Naive thymus-derived CD4-positive, alpha-beta T cell (primary cell): ENCODE measurements at regions not wholly inside any gene's neighbourhood (a gene's known extent, or its start where the extent isn't known, plus 50 kb on each side); places are given as distances from the start of the nearest gene placed in this dataset.
A peak's percentile ranks its signal among the peaks of the same experiment; 100 is the strongest.

Experiments used
- ATAC-seq: fragments of 150-1000 bp; cut with Tn5 transposase; 2 replicates; pipeline ENCODE4 v1.10.0; 2021; ENCODE audit warnings: mild to moderate bottlenecking, moderate library complexity
- CTCF ChIA-PET: fragments of 350-600 bp; sonication (Branson Sonifier 250); formaldehyde crosslinking; loops from one replicate; lab custom pipeline; 2021; ENCODE audit warnings: antibody characterized with exemption; lab: Charles Lee
- POLR2A ChIA-PET: fragments of 350-600 bp; sonication (Branson Sonifier 250); formaldehyde crosslinking; loops from one replicate; lab custom pipeline; 2021; ENCODE audit warnings: antibody characterized with exemption, inconsistent platforms; lab: Charles Lee
- DNase-seq, 9 donors: peaks; one replicate each; pipeline versions ENCODE4 v3.0.0 to v3.0.0-alpha.2; 2020 to 2022; ENCODE audit warnings: mixed read lengths in 1 of 9
- H3K27ac ChIP-seq: one replicate; pipeline ENCODE4 v1.7.0; 2013; ENCODE audit warnings: mild to moderate bottlenecking, low read depth, low read length, moderate library complexity
- H3K27me3 ChIP-seq, 2 donors: one replicate each; pipeline ENCODE4 v1.7.0; 2013; ENCODE audit warnings: low read length in 2 of 2, mild to moderate bottlenecking in 2 of 2, moderate library complexity in 2 of 2; ENCODE audit not compliant: control insufficient read depth in 2 of 2, insufficient read depth in 2 of 2
- H3K36me3 ChIP-seq, 3 experiments: 1 replicate in 2 of 3; 2 replicates in 1 of 3; pipeline ENCODE4 v1.7.0; 2013; ENCODE audit warnings: low read length in 3 of 3, mild to moderate bottlenecking in 3 of 3, moderate library complexity in 1 of 3; ENCODE audit not compliant: insufficient read depth in 3 of 3, control insufficient read depth in 2 of 3
- H3K4me1 ChIP-seq, 2 donors: one replicate each; pipeline ENCODE4 v1.7.0; 2013; ENCODE audit warnings: low read length in 2 of 2, mild to moderate bottlenecking in 2 of 2, moderate library complexity in 1 of 2; ENCODE audit not compliant: control insufficient read depth in 2 of 2, insufficient read depth in 2 of 2
- H3K4me3 ChIP-seq: 2 replicates; pipeline ENCODE4 v1.7.0; 2013; ENCODE audit warnings: mild to moderate bottlenecking, low read length
- H3K9me3 ChIP-seq, 3 experiments: 1 replicate in 2 of 3; 2 replicates in 1 of 3; pipeline ENCODE4 v1.7.0; 2013; ENCODE audit warnings: low read length in 3 of 3; ENCODE audit not compliant: control insufficient read depth in 2 of 3
- H3K27ac Mint-ChIP-seq, 9 donors: one replicate each; pipeline ENCODE4 v1.8.0; 2020 to 2022; ENCODE audit warnings: mixed read lengths in 9 of 9, mild to moderate bottlenecking in 8 of 9, moderate library complexity in 5 of 9, inconsistent platforms in 2 of 9
- H3K27me3 Mint-ChIP-seq, 5 donors: one replicate each; pipeline ENCODE4 v1.8.0; 2021 to 2022; ENCODE audit warnings: mixed read lengths in 5 of 5, mild to moderate bottlenecking in 1 of 5
- H3K36me3 Mint-ChIP-seq, 5 donors: one replicate each; pipeline ENCODE4 v1.8.0; 2020 to 2022; ENCODE audit warnings: mixed read lengths in 5 of 5, mild to moderate bottlenecking in 3 of 5, inconsistent platforms in 1 of 5
- H3K4me1 Mint-ChIP-seq, 7 donors: one replicate each; pipeline ENCODE4 v1.8.0; 2020 to 2022; ENCODE audit warnings: mixed read lengths in 7 of 7, mild to moderate bottlenecking in 3 of 7, inconsistent platforms in 1 of 7
- H3K4me3 Mint-ChIP-seq, 10 donors: one replicate each; pipeline ENCODE4 v1.8.0; 2020 to 2022; ENCODE audit warnings: mild to moderate bottlenecking in 10 of 10, mixed read lengths in 10 of 10, moderate library complexity in 6 of 10, inconsistent platforms in 2 of 10
- H3K9me3 Mint-ChIP-seq, 11 donors: one replicate each; pipeline ENCODE4 v1.8.0; 2020 to 2022; ENCODE audit warnings: mixed read lengths in 11 of 11, mild to moderate bottlenecking in 4 of 11, inconsistent platforms in 1 of 11, moderate library complexity in 1 of 11
- intact Hi-C, 2 donors: fragments of 100-400 bp; cut with micrococcal nuclease; formaldehyde crosslinking; loops; one replicate each; pipeline ENCODE4 v1.15.1; 2023

GRCh38 chr11:69429716-69430491 is 51.6 kb upstream of the LINC01488 start:
- H3K36me3 Mint-ChIP-seq = no peaks in the 10 kb centered on the region
- DNase-seq (no peak), ATAC-seq (no peak)
- no peak overlapping the region for H3K27ac Mint-ChIP-seq
- Histone ChIP-seq H3K36me3 (no peaks in the 10 kb centered on the region), H3K9me3 (peaks cover 0 to 1% (median 0%) of the 10 kb centered on the region in 3 experiments), H3K4me3 (no peak overlapping the region), H3K27me3 (no peaks in the 10 kb centered on the region), H3K4me1 (no peaks in the 10 kb centered on the region), H3K27ac (no peak overlapping the region)
- no peak overlapping the region for H3K4me3 Mint-ChIP-seq
- H3K27me3 Mint-ChIP-seq = peaks cover 0 to 13% (median 9%) of the 10 kb centered on the region in 5 donors
- H3K9me3 Mint-ChIP-seq = peaks cover 0 to 8% (median 1%) of the 10 kb centered on the region in 11 donors
- peaks cover 0 to 17% (median 11%) of the 10 kb centered on the region in 7 donors for H3K4me1 Mint-ChIP-seq
- intact Hi-C loops = no loop called here
- ChIA-PET CTCF (interaction anchor here (0.6 kb wide), 1 partner anchor 713 kb away, joined by 3 read pairs; no protein-coding TSS in a partner anchor), POLR2A (no interaction called here)

- Mint-ChIP-seq H3K27ac (no peak overlapping the region), H3K4me3 (no peak overlapping the region), H3K9me3 (peaks cover 0 to 2% (median 0%) of the 10 kb centered on the region in 11 donors), H3K27me3 (peaks cover 0 to 13% (median 7%) of the 10 kb centered on the region in 5 donors), H3K4me1 (peaks cover 0 to 13% (median 8%) of the 10 kb centered on the region in 7 donors), H3K36me3 (no peaks in the 10 kb centered on the region)
- Histone ChIP-seq H3K27ac (no peak overlapping the region), H3K27me3 (no peaks in the 10 kb centered on the region), H3K9me3 (no peaks in the 10 kb centered on the region), H3K36me3 (no peaks in the 10 kb centered on the region), H3K4me3 (no peak overlapping the region), H3K4me1 (no peaks in the 10 kb centered on the region)
- no peak for DNase-seq
- ATAC-seq = no peak
- intact Hi-C loops = no loop called here
- ChIA-PET POLR2A (no interaction called here), CTCF (interaction anchor here (0.6 kb wide), 1 partner anchor 713 kb away, joined by 3 read pairs; no protein-coding TSS in a partner anchor)
These were observed 50.9 kb upstream of the LINC01488 start for GRCh38 chr11:69430566-69430965.

- Histone ChIP-seq H3K27ac (no peak overlapping the region), H3K4me3 (no peak overlapping the region), H3K27me3 (no peaks in the 10 kb centered on the region), H3K4me1 (no peaks in the 10 kb centered on the region), H3K9me3 (no peaks in the 10 kb centered on the region), H3K36me3 (no peaks in the 10 kb centered on the region)
- Mint-ChIP-seq H3K27me3 (peaks cover 0 to 13% (median 4%) of the 10 kb centered on the region in 5 donors), H3K9me3 (no peaks in the 10 kb centered on the region), H3K27ac (no peak overlapping the region), H3K36me3 (no peaks in the 10 kb centered on the region), H3K4me3 (peak overlapping the region in 1 of 10 donors; percentile 18), H3K4me1 (peaks cover 0 to 7% (median 2%) of the 10 kb centered on the region in 7 donors)
- ChIA-PET POLR2A (no interaction called here), CTCF (no interaction called here)
- intact Hi-C loops = no loop called here
- ATAC-seq (no peak), DNase-seq (no peak)
These were observed 50.3 kb upstream of the LINC01488 start for GRCh38 chr11:69431136-69431535.
